Activated gamma-delta T cell treated with Interleukin-2 at 50 U/mL for 16 hours (primary cell): ENCODE measurements at regions not wholly inside any gene's neighbourhood (a gene's known extent, or its start where the extent isn't known, plus 50 kb on each side); places are given as distances from the start of the nearest gene placed in this dataset.
"Not testable (repeated sequence)": the region's sequence is repeated elsewhere in the genome, so short reads cannot be mapped to it uniquely, and the experiment has no call there.

Experiments
- DNase-seq: peaks from one replicate; pipeline ENCODE4 v3.0.0-alpha.2; 2020

DNA sequence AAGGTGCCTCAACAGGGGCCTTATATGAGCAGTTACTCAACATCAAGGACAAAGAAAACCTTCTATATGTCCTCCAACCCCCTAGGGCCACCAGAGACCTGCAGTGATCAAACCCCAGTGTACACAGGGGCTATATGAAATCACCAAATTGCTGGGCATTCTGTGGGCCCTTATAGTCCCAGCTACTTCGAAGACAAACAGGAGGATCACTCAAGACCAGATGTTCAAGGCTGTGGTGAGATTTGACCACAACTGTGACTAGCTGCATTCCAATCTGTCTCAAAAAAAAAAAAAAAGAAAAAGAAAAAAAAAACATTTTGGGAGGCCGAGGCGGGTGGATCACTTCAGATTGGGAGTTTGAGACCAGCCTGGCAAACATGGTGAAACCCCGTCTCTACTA lies 51.0 kb upstream of the PRB2 start:
- DNase-seq, result no peak

DNA sequence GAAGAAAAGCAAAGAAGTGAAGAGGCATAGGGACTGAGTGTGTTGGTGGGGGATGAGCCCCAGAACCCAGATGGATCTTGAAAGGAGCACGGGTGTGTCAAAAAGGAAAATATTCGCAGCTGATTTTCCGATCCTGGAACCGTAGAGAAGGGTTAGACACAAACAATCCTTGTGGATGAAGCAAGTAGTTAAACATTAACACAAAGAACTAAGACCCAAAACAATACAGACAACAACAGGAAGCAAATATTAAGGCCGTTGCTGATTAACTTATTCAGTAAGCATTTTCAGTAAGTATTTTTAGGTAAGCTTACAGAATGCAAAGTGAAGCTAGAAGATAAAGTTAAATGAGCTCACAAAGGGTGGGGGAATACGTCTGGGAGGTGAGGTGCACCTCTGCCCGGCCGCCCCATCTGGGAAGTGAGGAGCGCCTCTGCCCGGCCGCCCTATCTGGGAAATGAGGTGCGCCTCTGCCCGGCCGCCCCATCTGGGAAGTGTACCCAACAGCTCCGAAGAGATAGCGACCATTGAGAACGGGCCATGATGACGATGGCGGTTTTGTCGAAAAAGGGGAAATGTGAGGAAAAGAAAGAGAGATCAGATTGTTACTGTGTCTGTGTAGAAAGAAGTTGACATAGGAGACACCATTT lies 62.8 kb upstream of the PRB2 start:
- DNase-seq, result no peak

DNA sequence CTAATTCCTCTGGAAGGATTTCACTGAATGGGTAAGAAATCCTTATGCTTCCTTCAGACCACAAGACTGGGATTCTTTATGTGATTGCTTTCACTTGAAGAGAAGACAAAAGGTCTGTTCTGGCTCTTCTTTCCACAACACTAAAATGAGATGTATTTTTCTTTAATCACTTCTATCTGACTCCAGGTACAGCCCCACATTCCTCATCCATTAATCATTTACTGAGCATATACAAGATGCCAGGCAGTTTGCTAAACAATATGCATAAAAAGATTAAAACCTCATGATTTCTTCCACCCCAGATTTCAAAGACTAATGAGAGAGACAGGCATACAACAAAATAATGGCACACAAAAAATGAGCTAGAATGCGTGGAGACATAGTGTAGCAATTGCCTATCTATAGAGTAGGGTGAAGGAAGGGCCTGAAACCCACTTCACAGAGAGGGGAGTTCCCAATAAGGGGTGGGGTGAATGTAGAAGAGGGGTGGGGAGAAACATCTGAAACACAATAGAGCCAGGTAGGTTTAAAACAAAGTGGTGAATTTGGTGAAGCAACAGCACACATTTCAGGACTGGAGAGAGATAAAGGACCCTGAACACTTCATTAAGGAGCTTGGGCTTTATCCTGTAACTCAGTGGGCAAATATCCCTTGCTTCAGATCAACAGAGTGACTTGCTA lies 65.1 kb upstream of the PRB2 start:
- DNase-seq, result no peak

DNA sequence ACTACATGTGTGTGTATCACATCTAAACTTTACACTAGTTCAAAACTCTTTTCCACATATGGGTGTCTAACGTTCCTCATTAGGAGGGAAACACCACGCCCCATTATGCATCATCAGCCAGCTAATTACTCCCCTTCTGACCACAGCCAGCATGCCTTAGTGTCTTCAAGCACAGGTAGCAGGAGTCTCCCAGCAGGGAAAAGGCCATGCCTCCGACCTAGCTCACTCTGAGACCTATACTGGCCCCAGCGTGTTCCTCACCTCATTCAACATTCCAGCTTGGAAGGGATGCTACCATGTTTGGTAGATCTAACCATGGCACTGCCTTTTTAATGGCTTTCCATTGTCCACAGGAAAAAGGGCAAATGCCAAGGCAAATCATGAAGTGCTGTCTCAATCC lies 66.1 kb upstream of the PRB2 start:
- no peak for DNase-seq

DNA sequence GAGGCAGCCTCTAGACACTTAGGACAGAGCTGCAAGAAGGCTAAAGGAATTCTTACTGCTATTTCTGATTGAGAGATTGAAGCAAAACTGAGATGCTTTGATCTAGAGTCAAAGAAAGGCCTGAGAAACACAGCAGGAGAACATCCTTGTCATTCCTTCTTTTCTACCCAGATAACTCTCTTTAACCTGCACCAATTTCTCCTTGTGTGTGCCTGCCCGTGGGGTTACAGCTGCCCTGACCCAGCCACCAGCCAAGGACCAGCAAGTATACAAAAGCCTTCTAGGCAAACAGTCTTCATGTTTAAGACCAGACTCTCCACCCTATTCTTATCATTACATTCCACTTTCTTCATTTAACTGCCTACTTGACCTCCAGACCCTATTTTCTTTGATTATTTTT lies 81.7 kb upstream of the PRB2 start:
- no peak for DNase-seq

DNA sequence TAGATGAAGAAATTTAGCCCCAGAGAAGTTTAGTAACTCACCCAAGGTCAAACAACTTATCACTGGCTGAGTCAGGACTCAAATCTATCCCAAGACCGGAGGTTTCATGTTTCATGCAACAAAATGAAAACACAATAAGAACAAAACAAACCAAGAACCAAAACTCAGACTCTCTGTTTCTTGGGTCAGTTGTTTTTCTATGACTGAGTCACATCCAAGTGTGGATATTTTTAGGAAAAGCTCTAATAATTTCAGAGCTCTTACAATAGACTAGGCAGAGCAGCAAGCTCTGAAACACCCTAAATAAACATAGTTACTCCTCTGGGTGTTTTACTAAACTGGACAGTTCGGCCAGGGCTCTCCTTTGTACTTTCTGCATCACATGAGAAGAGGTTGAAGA lies 87.6 kb upstream of the PRB2 start:
- DNase-seq, result no peak

DNA sequence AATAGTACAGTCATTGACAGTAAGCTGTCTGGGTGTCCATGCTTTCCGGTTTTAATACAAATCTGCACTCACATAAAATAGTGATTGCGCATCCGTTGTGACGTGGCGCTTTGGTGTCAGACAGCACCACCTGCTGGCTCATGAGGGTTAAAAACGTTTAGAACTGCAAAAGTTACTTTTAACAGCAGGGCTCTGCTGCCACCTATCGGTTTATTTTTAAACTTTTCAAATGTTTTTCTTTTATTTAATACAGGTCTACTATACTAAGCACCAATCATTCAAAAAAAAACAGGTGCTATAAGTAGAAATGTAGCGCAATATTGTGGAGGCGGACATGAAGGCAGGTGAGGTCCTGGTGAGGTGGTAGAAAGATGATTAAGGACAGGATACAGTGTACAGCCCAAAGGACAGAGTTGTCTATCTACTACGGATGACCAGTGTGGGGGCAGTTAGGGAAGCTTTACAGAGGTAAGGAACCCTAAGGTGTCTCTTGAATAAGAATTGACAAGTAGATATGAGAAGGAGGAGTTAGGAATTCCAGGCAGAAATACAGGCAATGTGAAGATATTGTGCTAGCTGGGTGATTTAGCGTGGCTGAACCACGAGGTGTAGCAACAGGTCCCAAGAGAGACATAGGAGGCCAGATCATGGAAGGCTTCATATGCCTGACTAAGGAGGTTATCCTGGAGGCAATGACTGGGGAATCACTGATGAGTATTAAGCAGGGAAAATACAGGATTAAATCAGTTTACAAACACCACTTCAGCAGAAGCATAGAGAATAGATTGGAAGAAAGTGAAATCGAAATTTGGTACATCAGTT lies 91.5 kb upstream of the PRB2 start:
- DNase-seq, result peak; percentile 76

DNA sequence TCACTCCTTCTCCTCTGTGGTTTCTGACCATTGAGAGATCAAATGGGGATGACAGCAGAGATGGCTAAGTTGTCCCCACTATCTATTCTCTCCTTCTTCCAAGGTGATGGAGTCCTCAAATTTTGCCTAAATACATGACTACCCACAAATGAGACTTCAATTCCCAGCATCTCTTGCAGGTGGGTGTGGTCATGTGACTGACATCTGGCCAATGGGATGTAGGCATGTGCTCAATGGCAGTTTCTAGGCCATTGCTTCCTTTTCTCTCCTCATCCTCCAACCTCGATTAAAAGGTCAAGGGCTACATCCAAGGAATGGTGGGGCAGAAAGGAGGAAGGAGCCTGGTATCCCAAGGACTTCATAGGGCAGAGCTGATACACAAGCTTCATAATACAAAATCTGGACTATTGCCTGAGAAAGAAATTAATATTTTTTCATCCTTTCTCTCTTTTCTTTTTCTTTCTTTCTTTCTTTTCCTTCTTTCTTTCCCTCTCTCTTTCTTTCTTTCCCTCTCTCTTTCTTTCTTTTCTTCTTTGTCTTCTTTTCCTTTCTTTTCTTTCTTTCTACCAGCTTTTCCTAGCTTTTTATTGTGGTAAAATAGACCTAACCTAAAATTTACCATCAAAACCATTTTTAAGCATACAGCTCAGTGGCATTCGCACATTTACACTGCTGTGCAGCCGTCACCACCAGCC lies 100.9 kb upstream of the PRB2 start:
- no peak for DNase-seq

DNA sequence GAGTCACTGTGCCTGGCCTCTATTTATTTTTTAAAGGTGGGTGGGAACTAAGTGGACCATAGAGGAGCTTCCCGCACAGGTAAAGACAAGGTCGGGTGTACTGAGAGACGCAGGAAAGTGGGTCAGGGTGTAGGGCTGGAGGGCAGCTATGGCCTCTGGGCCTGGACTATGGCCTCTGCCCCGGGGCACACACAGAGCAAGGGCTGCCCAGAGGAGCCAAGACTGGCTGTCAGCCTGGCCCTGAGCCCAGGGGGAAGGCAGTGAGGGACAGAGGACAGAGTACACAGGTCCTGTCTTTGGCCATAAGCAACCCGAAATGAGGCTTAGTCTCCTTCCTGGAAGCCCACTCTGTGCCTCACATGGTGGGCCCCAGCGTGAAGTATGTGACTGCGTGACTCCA lies 102.1 kb upstream of the PRB2 start:
- DNase-seq, result no peak

DNA sequence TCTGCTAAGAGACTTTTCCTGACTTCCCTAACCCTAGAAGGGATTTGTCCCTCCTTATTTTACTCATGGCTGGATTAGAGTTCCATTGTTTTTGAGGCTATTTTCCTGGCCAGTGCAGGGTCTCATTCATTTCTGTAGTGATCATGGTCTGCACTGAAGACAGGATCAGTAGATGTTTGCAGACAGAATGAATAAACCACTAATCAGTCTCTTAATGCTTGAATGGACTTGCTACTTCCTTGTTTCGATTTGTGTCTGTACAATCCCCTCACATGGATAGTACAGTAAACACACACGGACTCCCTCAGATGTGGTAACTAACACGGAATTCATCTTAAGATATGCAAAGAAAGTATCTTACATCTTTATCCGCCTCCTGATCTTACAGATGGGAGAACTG lies 102.6 kb upstream of the PRB2 start:
- no peak for DNase-seq

DNA sequence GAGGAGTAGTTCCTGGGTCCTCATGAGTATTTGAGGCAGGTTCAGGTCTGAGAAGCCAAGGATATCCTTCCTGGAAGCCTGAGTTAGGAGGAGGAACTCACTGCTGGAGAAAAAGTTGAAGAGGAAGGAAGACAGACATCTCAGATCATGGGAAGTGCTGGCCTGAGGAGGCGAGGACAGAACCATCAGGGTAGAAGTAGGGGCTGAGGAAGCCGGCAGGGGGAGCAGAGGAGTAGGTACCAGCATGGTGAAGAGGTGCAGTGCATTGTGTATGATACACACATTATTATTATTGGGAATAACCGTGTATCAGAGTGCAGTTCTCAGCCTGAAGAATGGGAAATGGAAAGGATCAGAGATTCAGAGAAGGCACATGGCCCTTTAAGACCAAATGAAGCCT lies 103.2 kb upstream of the PRB2 start:
- not testable (repeated sequence) for DNase-seq

DNA sequence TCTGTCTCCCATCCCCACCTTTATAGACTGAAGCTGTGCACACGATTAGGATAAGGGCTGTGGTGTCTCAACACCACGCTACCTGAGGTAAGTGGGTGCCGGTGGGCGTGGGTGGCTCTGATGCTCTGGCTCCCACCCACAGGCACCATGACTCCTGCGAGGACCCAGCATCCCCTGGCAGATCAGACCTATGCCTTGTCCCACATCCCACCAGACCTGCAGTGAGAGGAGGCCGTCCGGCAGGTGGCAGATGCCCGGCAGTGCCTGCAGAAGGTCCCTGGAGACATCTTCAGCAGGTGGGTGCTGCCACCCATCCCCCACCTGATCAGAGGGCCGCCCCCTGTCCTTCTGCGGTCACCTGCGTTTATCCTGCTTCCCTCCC lies 104.4 kb upstream of the PRB2 start:
- DNase-seq, result no peak

DNA sequence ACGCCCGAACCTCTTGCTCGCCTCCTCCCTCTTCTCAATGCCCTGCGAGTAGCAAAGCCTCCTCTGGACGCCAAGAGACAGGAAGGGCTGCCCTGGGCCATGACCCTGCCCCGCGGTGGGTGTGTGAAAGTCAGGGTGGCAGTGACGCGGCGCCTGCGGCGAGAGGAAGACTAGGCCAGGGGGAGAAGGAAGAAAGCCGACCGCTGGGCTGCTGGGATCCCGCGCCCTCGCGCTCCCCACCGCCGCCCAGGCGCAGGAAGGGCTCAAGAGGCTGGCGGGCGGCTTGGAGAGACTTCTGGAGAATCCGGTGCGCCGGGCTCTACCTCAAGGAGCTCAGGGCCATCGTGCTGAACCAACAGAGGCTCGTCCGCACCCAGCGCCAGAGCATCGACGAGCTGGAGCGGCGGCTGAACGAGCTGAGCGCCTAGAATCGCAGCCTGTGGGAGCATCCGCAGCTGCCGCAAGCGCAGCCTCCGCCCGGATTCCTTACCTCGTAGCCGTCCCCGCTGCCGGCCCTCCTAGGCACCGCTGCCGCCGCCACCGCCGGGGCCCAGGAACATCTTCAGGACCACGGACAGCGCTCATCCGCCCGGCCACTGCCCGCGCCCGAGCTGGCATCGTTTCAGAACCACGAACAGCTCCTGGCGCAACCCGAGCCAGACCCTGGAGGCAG lies 105.0 kb upstream of the PRB2 start:
- peak; percentile 75 for DNase-seq

DNA sequence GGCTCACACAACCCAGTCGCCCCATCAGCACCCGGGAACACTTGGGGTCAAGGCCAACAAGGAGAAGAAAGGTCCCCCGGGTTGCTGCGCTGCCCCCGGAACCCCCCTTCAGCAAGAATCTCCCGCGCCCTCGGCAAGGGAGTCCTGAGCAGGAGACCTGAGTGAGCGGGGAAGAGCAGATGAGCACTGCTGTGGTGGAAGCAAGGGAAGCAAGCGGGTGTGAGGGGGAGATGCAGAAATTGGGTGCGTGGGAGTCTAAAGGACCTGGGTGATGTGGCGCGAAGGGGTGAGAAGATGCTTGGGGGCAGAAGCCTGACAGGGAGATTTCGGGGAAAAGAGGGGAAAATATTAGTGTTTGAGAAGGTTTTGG lies 105.5 kb upstream of the PRB2 start:
- no peak for DNase-seq

DNA sequence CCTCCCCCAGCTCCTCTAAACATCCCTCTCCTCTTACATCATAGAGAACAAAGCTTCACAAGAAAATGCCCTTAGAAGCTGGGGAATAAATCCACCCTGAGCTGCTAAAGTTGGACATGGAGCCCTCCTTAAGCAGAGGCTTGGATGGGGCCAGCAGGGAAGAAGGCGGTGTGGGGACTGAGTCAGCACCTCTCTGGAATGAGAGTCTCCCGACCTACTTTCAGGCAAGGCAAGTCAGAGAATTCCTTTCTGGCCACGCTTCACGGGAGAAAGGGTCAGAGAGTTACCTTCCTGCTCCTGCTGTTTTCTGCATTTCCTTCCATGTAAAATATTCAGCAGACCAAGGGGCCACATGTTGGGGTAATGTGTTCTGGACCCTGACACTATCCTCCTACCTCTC lies 113.3 kb upstream of the PRB2 start:
- no peak for DNase-seq

DNA sequence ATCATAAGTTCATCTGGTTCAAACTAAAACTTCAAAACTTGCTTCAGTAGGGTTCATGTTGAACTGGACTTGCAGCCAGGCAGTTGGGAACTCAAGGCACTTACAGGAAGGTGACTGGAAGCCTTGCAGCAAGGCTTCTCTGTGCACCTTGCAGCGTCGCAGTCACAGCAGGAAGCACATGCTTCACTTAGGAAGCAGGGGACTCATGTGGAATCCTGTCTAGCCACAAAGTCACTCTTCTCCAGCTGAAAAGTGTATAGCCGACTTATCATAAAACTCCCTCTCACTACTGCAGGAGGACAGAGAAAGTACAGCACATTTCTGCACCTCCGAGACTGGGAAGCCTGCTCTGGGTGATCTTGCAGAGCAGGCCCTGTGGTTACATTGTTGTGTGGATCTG lies 114.0 kb upstream of the PRB2 start:
- no peak for DNase-seq

DNA sequence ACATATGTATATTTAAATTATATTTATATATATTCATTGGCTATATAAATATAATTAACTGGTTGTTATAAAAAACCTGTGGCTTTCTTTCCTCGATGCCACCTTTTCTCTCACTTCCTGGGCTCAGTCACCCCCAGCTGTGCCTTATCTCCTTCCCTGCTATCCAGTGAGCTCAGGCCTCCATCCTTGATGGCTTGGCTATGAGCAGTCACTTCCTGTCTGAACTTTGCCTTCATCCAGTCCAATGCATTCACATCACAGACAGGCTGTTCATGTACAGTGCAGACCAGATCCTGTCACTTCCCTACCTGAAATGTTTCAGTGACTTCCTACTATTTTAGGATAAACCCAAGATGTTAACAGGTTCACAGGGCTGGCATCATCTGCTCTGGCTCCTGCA lies 115.3 kb upstream of the PRB2 start:
- no peak for DNase-seq

DNA sequence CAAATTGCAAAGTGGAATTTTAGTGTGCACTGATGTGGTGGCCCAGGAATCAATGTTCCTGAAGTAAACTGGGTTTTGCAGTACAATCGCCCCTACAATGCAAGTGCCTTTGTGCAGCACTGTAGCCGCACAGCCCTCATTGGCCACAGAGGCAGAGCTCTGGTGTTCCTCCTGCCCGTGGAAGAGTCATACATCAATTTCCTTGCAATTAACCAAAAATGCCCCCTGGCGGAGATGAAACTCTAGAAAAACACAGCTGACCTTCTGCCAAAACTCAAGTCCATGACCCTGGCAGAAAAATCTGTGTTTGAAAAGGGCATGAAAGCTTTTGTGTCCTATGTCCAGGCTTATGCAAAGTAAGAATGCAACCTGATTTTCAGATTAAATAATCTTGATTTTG lies 117.9 kb upstream of the PRB2 start:
- DNase-seq, result no peak

DNA sequence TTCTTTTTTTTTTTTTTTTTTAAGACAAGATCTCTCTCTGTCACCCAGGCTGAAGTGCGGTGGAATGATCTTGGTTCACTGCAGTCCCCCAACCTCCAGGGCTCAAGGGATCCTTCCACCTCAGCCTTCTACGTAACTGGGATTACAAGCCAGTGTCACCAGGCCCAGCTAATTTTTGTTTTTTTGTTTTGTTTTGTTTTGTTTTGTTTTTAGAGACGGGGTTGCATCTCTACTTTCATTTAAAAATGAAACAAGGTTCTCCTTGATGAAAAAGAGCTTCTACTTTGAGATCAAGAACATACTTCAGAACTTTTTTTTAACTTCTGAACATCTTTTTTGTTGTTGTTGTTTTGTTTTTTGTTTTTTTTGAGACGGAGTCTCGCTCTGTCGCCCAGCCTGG lies 121.7 kb upstream of the PRB2 start:
- DNase-seq, result no peak

DNA sequence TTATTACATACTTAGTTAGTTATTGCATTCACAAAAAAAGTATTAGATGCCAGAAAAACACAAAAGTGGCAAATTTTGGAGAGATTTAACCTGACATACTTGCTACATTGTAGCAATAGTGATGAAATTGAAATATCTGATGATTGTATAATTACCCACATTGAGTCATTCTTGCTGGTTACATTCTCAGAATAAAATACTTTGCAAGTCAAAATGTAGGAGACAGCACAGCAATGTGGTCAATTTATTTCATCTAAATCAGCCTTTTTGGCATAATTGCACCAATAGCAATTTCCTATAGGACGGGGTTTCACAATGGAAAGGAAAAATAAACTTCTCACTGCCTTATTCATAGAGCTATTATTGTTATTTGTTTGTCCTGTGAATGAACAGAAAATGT lies 125.0 kb upstream of the ETV6 start:
- DNase-seq, result no peak

DNA sequence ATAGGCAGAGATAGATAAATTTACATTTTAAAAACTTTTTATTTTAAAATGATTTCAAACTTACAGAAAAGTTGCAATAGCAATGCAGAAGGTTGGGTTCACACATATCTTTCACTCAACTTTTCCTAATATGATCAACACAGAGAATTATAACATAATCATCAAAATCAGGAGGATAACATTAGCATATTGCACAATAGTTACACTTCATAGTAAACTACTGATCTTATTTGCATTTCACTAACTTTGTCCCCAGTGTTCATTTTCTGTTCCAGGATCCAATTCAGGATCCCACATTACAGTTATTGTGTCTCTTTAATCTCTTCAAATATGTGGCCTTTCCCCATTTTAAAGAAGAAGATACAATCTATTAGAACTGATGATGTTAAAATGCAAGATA lies 115.4 kb upstream of the ETV6 start:
- no peak for DNase-seq

DNA sequence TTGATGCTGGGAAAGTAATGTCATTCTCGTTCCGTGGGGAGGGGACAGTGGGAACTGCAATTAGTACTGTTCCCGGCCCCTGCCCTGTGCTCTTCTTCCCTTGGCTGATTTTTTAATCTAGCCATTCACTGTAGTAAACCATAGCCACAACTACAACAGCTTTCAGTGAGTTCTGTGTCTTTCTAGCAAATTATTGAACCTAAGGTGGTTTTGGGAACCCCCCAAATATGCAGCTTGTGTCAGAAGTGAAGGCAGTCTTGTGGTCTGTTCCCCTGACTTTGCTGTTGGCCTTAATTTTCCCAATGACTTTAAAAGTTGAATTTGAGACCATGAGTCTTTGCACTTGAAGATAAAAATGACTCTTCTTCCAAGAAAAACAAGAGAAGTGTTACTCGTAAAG lies 114.3 kb upstream of the ETV6 start:
- DNase-seq, result no peak

DNA sequence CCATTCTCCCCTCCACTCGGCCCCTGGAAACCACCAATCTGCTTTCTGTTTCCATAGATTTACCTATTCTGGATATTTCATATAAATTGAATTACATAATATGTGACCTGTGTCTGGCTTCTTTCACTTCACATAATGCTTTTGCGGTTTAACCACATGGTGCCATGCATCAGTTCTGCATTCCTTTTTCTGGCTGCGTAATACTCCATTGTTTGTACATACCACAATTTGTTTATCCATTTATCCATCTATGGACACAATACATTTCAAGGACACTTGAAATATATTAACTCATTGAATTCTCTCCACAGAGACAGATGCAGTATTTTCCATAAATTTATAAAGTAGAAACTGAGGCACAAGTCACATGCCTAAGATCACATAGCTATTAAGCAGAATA lies 110.3 kb upstream of the ETV6 start:
- no peak for DNase-seq
